Retinal pigment epithelial cell (primary cell): ENCODE measurements at regions not wholly inside any gene's neighbourhood (a gene's known extent, or its start where the extent isn't known, plus 50 kb on each side); places are given as distances from the start of the nearest gene placed in this dataset.
"Not testable (repeated sequence)": the region's sequence is repeated elsewhere in the genome, so short reads cannot be mapped to it uniquely, and the experiment has no call there.

Experiments
- DNase-seq: peaks from one replicate; pipeline ENCODE4 v3.0.0-alpha.2; 2010; ENCODE audit warnings: low read depth
- H3K4me3 ChIP-seq: 2 replicates; pipeline ENCODE4 v1.5.1; 2011; ENCODE audit warnings: mild to moderate bottlenecking, low read length, control low read depth, moderate library complexity
- TF ChIP-seq, protein P1 (sequence below): conservative IDR thresholded peaks from 2 replicates; pipeline ENCODE4 v1.5.1; 2011; ENCODE audit warnings: low read depth, low read length, control low read depth, inconsistent platforms

DNA sequence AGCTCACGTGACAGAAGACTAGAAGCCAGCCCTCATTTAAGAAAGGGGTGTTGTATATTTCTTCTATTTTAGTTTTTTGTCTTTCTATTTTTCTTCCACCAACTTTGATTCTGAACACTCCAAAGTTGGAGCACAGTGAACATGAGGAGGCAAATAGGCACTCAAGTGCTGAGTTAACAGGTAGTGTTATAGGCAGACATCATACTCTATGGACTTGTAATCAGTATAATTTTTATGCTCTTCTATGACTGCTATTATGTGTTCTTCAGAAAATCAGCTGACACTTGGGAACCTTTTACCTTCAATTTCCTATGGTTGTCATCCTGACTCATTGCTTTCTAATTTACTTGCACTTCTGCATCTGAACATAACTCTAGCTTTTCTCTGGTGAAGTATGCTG lies 396.3 kb upstream of the EYS start:
- TF ChIP-seq, protein P1, sequence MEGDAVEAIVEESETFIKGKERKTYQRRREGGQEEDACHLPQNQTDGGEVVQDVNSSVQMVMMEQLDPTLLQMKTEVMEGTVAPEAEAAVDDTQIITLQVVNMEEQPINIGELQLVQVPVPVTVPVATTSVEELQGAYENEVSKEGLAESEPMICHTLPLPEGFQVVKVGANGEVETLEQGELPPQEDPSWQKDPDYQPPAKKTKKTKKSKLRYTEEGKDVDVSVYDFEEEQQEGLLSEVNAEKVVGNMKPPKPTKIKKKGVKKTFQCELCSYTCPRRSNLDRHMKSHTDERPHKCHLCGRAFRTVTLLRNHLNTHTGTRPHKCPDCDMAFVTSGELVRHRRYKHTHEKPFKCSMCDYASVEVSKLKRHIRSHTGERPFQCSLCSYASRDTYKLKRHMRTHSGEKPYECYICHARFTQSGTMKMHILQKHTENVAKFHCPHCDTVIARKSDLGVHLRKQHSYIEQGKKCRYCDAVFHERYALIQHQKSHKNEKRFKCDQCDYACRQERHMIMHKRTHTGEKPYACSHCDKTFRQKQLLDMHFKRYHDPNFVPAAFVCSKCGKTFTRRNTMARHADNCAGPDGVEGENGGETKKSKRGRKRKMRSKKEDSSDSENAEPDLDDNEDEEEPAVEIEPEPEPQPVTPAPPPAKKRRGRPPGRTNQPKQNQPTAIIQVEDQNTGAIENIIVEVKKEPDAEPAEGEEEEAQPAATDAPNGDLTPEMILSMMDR = no peak
- H3K4me3 ChIP-seq = no peak overlapping the region
- no peak for DNase-seq

DNA sequence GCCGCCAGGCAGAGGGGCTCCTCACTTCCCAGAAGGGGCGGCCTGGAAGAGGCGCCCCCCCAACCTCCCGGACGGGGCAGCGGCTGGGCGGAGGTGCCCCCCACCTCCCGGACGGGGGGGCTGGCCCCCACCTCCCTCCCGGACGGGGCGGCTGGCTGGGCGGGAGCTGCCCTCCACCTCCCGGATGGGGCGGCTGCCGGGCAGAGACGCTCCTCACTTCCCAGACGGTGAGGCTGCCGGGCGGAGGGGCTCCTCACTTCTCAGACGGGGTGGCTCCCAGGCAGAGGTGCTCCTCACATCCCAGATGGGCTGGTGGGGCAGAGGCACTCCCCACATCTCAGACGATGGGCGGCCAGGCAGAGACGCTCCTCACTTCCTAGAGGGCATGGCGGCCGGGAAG lies 389.7 kb upstream of the EYS start:
- no peak for DNase-seq
- no peak overlapping the region for H3K4me3 ChIP-seq
- TF ChIP-seq, protein P1 = no peak

DNA sequence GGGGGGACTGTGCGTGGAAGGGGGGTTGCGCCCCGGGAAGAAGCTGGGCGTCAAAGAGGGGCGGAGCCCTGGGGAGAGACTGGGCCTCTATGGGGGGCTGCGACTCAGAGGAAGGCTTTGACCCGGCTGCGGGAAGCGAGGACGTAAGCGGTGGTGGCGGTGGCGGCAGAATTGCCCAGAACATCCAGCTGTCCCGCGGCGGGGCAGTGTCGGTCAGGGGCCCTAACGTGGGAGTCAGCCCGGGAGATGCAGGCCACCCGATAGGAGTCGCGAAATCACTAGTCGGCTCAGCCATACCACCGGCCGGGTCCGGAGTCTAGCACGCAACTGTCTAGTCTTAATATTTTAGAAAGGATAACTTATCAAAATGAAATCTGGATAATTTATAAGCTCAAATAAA lies 387.6 kb upstream of the EYS start:
- TF ChIP-seq, protein P1 = no peak
- no peak overlapping the region for H3K4me3 ChIP-seq
- no peak for DNase-seq

DNA sequence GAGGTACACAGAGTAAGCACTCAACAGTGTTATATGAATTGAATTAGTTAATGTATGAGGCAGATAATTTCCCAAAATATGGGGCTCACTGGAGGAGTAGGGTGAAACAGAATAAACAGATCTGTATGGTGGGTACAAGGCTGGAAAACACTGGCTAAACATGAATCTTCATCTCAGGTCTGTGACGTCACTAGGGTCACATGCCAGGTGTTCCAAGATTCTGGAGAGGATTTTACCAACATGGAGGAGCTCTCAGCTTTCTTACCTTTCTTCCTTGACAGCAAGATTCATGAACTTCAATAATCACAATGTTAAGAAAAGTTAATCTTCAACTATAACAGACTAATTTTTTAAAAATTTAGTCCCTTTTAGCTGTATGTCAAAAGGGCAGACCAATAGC lies 385.3 kb upstream of the EYS start:
- DNase-seq, H3K4me3 ChIP-seq: not testable (repeated sequence)

DNA sequence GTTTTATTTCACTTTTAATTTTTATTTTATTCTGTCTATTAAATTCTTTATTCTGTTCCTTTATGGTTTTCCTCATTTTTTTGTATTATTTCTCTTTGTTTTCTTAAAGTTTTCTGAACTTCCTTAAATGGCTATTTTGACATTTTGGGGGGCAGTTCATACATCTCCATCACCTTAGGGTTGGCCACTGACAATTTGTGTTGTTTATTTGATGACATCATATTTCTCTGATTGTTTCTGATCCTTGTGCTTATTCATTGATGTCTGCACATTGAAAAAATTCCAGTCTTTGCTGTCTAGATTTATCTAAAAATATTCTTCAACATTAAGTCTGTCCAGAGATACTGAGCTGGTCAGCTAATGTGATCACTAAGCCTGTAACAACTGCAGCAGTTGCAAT lies 379.5 kb upstream of the EYS start:
- no peak for DNase-seq
- TF ChIP-seq, protein P1 = no peak

DNA sequence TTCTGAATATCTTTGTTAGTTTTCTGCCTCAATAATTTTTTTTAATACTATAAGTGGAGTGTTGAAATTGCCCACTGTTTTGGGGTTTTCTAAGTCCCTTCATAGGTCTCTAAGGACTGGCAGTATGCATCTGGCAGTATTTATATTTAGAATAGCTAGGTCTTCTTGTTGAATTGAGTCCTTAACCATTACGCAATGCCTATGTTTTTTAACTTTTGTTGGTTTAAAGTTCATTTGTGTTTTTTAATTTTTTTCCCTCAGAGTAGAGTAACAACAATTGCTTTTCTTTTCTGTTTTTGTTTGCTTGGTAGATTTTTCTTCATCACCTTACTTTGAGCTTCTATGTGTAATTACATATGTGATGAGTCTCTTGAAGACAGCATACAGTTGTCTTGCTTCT lies 375.9 kb upstream of the EYS start:
- no peak for DNase-seq
- TF ChIP-seq, protein P1 = no peak
- no peak overlapping the region for H3K4me3 ChIP-seq

More for the DNA sequence above, 379.5 kb upstream of the EYS start:
- no peak overlapping the region for H3K4me3 ChIP-seq

DNA sequence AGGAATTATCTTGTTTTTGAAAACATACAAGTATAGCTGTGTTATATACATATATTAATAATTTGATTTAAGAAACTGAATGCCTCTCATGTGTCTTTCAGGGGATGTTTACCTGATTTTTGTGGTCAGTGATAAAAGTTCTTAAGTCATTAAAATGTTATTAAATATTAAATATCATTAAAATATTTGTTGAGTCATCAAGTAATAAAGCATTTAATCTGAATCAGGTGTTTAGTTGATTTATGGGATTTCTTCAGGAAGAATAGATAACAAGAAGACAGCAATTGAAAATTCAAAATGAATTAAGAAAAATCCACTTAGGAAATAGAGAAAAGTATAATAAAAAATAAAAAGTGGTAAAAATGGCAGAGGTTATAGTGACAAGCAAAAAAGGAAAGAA lies 361.9 kb upstream of the EYS start:
- H3K4me3 ChIP-seq = no peak overlapping the region
- TF ChIP-seq, protein P1 = no peak
- DNase-seq = no peak

DNA sequence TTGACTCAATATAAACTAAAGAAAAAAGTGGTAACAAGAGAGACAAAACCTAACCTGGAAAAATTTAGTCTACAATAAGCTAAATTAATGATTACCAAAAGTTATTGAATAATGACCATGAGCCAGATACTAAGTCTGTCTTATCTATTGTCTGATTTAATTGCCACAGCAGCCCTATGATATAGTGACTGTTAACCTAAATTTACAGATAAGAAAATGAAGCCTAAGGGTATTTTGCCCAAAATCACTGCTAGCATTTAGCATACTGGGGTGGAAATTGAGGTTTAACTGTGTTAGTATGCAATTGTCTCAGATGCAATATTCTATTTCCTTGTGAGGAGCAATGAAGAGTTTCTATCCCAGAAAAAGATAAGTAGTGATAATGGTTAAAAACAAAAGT lies 361.0 kb upstream of the EYS start:
- no peak overlapping the region for H3K4me3 ChIP-seq
- DNase-seq = no peak
- TF ChIP-seq, protein P1 = no peak
